ENCODE measurements at regions not wholly inside any gene's neighbourhood (a gene's known extent, or its start where the extent isn't known, plus 50 kb on each side); places are given as distances from the start of the nearest gene placed in this dataset.

DNA sequence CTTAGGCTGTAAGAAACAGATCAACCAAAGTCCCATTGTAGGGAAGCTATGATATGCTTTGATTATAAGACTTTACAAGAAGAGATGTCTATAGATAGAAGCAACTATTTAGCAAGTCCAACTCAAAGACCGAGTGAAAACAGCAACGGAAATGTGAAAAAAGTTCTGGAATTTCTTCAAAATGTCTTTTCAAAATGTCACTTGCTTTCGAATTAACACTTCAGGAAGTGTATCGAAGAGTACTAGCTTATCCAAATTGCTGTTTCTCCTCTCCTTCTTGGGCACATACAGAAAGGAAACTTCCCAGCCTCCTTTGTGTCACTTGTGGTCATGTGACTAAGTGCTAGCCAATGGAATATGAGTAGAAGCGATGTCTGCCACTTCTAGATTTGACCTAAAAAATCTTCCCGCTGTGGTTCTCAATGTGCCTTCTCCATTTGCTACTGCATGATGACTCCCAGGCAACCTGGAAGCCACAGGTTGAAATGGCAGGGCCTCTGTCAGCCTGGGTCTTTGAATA lies 89.9 kb downstream of the TSEN15 start:
- no peaks in the 10 kb centered on the region for H3K4me1 Mint-ChIP-seq (ENCODE audit: low read depth)

DNA sequence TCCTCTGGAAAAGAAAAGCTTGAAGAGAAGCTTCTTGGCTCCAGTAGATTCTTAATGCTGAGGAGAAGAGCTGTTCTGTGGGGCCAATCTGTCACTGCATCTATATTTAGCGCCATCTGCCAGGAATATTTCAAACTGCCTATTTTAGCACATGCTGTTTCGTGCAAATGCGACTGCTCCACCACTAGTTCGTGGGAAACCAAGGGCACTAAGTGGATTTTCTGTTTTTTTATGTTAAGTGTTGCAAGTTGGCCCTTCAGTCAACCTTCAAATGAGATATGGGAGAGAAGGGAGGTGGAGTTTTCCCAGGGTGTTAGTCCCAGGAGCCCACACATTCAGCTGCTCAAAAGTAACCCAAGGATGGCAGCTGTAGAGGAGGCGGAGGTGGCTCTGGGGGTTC lies 91.9 kb downstream of the TSEN15 start:
- TF ChIP-seq, protein P1, sequence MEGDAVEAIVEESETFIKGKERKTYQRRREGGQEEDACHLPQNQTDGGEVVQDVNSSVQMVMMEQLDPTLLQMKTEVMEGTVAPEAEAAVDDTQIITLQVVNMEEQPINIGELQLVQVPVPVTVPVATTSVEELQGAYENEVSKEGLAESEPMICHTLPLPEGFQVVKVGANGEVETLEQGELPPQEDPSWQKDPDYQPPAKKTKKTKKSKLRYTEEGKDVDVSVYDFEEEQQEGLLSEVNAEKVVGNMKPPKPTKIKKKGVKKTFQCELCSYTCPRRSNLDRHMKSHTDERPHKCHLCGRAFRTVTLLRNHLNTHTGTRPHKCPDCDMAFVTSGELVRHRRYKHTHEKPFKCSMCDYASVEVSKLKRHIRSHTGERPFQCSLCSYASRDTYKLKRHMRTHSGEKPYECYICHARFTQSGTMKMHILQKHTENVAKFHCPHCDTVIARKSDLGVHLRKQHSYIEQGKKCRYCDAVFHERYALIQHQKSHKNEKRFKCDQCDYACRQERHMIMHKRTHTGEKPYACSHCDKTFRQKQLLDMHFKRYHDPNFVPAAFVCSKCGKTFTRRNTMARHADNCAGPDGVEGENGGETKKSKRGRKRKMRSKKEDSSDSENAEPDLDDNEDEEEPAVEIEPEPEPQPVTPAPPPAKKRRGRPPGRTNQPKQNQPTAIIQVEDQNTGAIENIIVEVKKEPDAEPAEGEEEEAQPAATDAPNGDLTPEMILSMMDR (IDR thresholded peaks at IDR 0.05; ENCODE audit: unreplicated experiment), result no peak
- Mint-ChIP-seq H3K4me1 (ENCODE audit: low read depth) (no peaks in the 10 kb centered on the region), H3K27ac (no peak overlapping the region), H3K36me3 (ENCODE audit: insufficient read depth) (no peaks in the 10 kb centered on the region), H3K27me3 (peaks cover 4% of the 10 kb centered on the region), H3K4me3 (ENCODE audit: low read depth) (no peak overlapping the region), H3K9me3 (ENCODE audit: low read depth) (peaks cover 3% of the 10 kb centered on the region)
- no peak for DNase-seq (ENCODE audit: low spot score, unreplicated experiment)

More for the DNA sequence above, 89.9 kb downstream of the TSEN15 start:
- TF ChIP-seq, protein P1 (IDR thresholded peaks at IDR 0.05; ENCODE audit: unreplicated experiment), result no peak
- Mint-ChIP-seq H3K27ac (no peak overlapping the region), H3K4me3 (ENCODE audit: low read depth) (no peak overlapping the region), H3K27me3 (peaks cover 4% of the 10 kb centered on the region), H3K9me3 (ENCODE audit: low read depth) (peaks cover 8% of the 10 kb centered on the region), H3K36me3 (ENCODE audit: insufficient read depth) (peaks cover 5% of the 10 kb centered on the region)
- no peak for DNase-seq (ENCODE audit: low spot score, unreplicated experiment)

DNA sequence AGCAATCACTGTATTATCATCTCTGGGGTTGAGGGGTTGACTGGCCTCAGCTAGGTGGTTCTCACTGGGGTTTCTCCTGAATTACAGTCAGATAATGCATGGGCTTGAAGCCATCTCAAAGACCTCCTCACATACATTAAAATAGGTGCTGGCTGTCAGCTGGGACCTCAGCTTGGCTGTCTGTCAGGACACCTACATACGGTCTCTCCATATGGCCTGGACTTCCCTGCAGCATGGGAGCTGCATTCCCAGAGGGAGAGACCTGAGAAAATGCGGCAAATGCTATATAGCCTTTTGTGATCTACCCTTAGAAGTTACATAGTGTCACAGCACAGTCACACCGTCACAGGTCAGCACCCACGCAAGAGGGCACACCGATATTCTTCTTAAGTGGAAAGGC lies 93.6 kb downstream of the TSEN15 start:
- Mint-ChIP-seq H3K36me3 (ENCODE audit: insufficient read depth) (no peaks in the 10 kb centered on the region), H3K9me3 (ENCODE audit: low read depth) (peaks cover 3% of the 10 kb centered on the region), H3K4me1 (ENCODE audit: low read depth) (no peaks in the 10 kb centered on the region), H3K27ac (no peak overlapping the region), H3K4me3 (ENCODE audit: low read depth) (no peak overlapping the region), H3K27me3 (peaks cover 4% of the 10 kb centered on the region)
- no peak for DNase-seq (ENCODE audit: low spot score, unreplicated experiment)
- TF ChIP-seq, protein P1 (IDR thresholded peaks at IDR 0.05; ENCODE audit: unreplicated experiment), result no peak

DNA sequence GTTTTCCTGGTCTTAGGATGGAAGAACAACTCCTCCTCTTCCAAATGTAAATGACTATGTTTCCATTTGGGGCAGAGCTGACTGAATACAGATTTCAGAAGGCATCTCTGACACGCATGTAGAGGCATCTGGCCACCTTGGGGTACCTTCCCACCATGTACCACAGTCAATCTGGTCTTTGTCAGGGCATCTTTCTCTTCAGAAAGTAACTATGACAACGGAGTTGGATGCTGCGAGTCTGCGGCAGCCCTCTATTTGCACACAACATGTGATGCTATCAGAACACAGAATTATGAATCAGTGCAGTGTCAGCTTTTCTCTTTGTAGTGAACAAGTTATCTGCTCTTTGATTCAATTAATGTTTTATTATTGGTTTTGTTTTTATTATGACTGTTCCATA lies 94.7 kb downstream of the TSEN15 start:
- Mint-ChIP-seq H3K4me1 (ENCODE audit: low read depth) (no peaks in the 10 kb centered on the region), H3K9me3 (ENCODE audit: low read depth) (peaks cover 3% of the 10 kb centered on the region), H3K27me3 (peaks cover 4% of the 10 kb centered on the region), H3K27ac (no peak overlapping the region), H3K36me3 (ENCODE audit: insufficient read depth) (no peaks in the 10 kb centered on the region), H3K4me3 (ENCODE audit: low read depth) (no peak overlapping the region)
- TF ChIP-seq, protein P1 (IDR thresholded peaks at IDR 0.05; ENCODE audit: unreplicated experiment), result no peak
- DNase-seq (ENCODE audit: low spot score, unreplicated experiment), result no peak

DNA sequence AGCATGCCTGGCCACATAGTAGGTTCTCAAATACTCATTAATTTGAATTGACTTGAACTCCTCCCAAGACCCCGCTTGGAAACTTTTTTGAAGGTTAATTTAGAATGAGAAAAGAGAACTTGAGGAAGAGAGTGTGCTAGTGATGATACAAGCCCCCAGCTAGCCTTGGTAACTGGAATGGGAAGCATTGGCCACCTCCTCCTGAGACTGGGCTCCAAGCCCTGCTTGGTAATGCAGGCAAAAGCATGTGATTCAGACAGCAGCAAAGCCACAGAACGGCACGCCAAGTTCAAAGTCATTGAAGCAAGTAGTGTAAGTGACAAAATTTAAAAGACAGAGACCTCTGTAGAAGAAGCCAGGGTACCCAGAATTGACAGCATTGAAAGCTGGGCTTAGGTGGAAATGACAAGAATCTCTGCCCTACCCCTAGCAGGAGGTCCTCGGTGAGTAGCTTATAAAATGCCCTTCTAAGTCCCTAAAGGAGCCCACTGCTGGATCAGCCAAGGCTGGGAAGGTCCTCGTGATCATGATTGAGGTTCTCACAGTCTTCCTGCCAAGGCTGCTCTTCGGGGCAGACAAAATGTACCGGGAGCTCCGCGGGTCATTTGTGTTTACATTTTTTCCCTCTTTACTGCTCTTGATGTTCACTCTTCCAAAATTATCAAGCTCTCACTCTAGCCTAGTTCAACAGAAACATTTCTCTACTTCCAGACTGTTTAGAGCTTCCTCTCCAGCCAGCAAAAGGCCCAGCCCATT lies 99.4 kb downstream of the TSEN15 start:
- H3K27me3 Mint-ChIP-seq, result peaks cover 27% of the 10 kb centered on the region
- no peak overlapping the region for H3K4me3 Mint-ChIP-seq (ENCODE audit: low read depth)
- H3K9me3 Mint-ChIP-seq (ENCODE audit: low read depth), result peaks cover 3% of the 10 kb centered on the region
- no peak overlapping the region for H3K27ac Mint-ChIP-seq
- peaks cover 5% of the 10 kb centered on the region for H3K4me1 Mint-ChIP-seq (ENCODE audit: low read depth)
- DNase-seq (ENCODE audit: low spot score, unreplicated experiment), result no peak
- TF ChIP-seq, protein P1 (IDR thresholded peaks at IDR 0.05; ENCODE audit: unreplicated experiment), result no peak
- H3K36me3 Mint-ChIP-seq (ENCODE audit: insufficient read depth), result no peaks in the 10 kb centered on the region

Measured in progenitor cell of endocrine pancreas (in vitro differentiated cells).